Thyroid gland (tissue), 4 donors: ENCODE measurements at regions not wholly inside any gene's neighbourhood (a gene's known extent, or its start where the extent isn't known, plus 50 kb on each side); places are given as distances from the start of the nearest gene placed in this dataset.

Experiments
- POLR2A ChIP-seq, 2 donors: fragments of 450-650 bp; IDR thresholded peaks; one replicate each; pipeline ENCODE4 v1.6.1; 2017; ENCODE audit warnings: antibody characterized with exemption in 2 of 2, mild to moderate bottlenecking in 2 of 2, moderate library complexity in 1 of 2
- TF ChIP-seq, protein P1 (sequence below), 6 experiments: fragments of 200-600 bp in 3 of 6; fragments of 450-650 bp in 3 of 6; sonication (generic) in 3 of 6; IDR thresholded peaks; one replicate each; pipeline ENCODE4 v1.5.1; 2016 to 2019; ENCODE audit warnings: antibody characterized with exemption in 6 of 6, mild to moderate bottlenecking in 2 of 6, inconsistent platforms in 1 of 6, moderate library complexity in 1 of 6

DNA sequence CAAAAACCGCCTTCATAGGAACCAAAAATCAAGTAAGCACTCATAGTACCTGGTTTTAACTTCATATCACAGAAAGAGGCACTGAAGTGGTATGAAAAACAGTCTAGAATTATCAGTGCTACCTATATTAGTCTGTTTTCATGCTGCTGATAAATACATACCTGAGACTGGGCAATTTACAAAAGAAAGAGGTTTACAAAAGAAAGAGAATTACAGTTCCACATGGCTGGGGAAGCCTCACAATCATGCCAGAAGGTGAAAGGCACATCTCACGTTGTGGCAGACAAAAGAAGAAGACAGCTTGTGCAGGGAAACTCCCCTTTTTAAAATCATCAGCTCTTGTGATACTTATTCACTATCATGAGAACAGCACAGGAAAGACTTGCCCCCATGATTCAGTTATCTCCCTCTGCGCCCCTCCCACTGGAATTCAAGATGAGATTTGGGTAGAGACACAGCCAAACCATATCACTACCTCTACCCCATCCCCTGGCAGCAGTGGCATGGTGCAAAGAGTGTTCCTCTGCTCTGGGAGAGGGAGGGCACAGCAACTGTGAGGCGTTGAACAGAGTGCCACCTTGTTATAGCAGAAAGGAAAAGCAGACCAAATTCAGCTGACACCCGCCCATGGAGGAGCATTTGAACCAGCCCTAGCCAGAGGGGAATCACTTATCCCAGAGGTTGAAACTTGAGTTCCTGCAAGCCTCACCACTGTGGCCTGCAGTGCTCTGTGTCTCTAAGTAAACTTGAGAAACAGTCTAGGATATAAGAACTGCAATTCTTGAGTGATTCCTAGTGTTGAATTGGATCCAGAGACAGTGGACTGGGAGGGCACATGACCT lies 61.9 kb upstream of the PTPRZ1 start:
- TF ChIP-seq POLR2A (IDR thresholded peaks at IDR 0.05) = no peak
- TF ChIP-seq, protein P1, sequence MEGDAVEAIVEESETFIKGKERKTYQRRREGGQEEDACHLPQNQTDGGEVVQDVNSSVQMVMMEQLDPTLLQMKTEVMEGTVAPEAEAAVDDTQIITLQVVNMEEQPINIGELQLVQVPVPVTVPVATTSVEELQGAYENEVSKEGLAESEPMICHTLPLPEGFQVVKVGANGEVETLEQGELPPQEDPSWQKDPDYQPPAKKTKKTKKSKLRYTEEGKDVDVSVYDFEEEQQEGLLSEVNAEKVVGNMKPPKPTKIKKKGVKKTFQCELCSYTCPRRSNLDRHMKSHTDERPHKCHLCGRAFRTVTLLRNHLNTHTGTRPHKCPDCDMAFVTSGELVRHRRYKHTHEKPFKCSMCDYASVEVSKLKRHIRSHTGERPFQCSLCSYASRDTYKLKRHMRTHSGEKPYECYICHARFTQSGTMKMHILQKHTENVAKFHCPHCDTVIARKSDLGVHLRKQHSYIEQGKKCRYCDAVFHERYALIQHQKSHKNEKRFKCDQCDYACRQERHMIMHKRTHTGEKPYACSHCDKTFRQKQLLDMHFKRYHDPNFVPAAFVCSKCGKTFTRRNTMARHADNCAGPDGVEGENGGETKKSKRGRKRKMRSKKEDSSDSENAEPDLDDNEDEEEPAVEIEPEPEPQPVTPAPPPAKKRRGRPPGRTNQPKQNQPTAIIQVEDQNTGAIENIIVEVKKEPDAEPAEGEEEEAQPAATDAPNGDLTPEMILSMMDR (IDR thresholded peaks at IDR 0.05) = no peak
